T follicular helper cell (primary cell): ENCODE measurements at regions not wholly inside any gene's neighbourhood (a gene's known extent, or its start where the extent isn't known, plus 50 kb on each side); places are given as distances from the start of the nearest gene placed in this dataset.

Source experiments
- DNase-seq: peaks from one replicate; pipeline ENCODE4 v3.0.0-alpha.2; 2020; ENCODE audit warnings: low read depth

- no peak for DNase-seq
Measured at GRCh38 chr6:6781873-6782227, 193.3 kb downstream of the LY86 start.

GRCh38 chr6:6783721-6784120, 195.2 kb downstream of the LY86 start:
- DNase-seq, result no peak

- no peak for DNase-seq
Measured at GRCh38 chr6:6784514-6785162, 196.1 kb downstream of the LY86 start.

- no peak for DNase-seq
Measured at GRCh38 chr6:6785163-6785521, 196.6 kb downstream of the LY86 start.

GRCh38 chr6:6788394-6789032, 200.0 kb downstream of the LY86 start:
- no peak for DNase-seq

- DNase-seq, result no peak
Measured at GRCh38 chr6:6790393-6790792, 201.9 kb downstream of the LY86 start.

GRCh38 chr6:6790891-6791290, 202.4 kb downstream of the LY86 start:
- DNase-seq, result no peak

GRCh38 chr6:6793388-6794250, 205.1 kb downstream of the LY86 start:
- DNase-seq, result no peak

GRCh38 chr6:6795393-6795792, 206.9 kb downstream of the LY86 start:
- no peak for DNase-seq

- DNase-seq, result no peak
Measured at GRCh38 chr6:6796818-6797217, 208.3 kb downstream of the LY86 start.

- no peak for DNase-seq
Measured at GRCh38 chr6:6798448-6798860, 209.9 kb downstream of the LY86 start.

GRCh38 chr6:6801005-6801335, 212.4 kb downstream of the LY86 start:
- no peak for DNase-seq

GRCh38 chr6:6801635-6802218, 213.2 kb downstream of the LY86 start:
- no peak for DNase-seq

- DNase-seq, result no peak
Measured at GRCh38 chr6:6803180-6803977, 214.9 kb downstream of the LY86 start.

- DNase-seq, result no peak
Measured at GRCh38 chr6:6804843-6805615, 216.5 kb downstream of the LY86 start.

GRCh38 chr6:6806844-6807518, 218.5 kb downstream of the LY86 start:
- DNase-seq, result no peak

- DNase-seq, result no peak
Measured at GRCh38 chr6:6808343-6808742, 219.8 kb downstream of the LY86 start.

- DNase-seq, result no peak
Measured at GRCh38 chr6:6808915-6809314, 220.4 kb downstream of the LY86 start.

- DNase-seq, result no peak
Measured at GRCh38 chr6:6810727-6811126, 222.2 kb downstream of the LY86 start.

- DNase-seq, result peak; percentile 14
Measured at GRCh38 chr6:6811128-6812009, 222.8 kb downstream of the LY86 start.
